GM23338 (cell line): ENCODE measurements at regions not wholly inside any gene's neighbourhood (a gene's known extent, or its start where the extent isn't known, plus 50 kb on each side); places are given as distances from the start of the nearest gene placed in this dataset.

Experiments used
- CREB1 ChIP-seq: fragments of 250-450 bp; sonication (Bioruptor Pico); IDR thresholded peaks from 2 replicates; pipeline ENCODE4 v1.5.0; 2020; ENCODE audit warnings: low read depth, mild to moderate bottlenecking, moderate library complexity
- CTCF ChIP-seq, 2 experiments: fragments of 200-600 bp in 1 of 2; sonication (generic) in 1 of 2; conservative IDR thresholded peaks; 2 replicates each; pipeline versions ENCODE4 v1.5.1 to v1.6.1; 2016 to 2017; ENCODE audit warnings: antibody characterized with exemption in 2 of 2, low read depth in 2 of 2, mild to moderate bottlenecking in 2 of 2, moderate library complexity in 1 of 2
- EZH2 ChIP-seq: fragments of 200-600 bp; sonication (generic); IDR thresholded peaks from one replicate; pipeline ENCODE4 v1.8.0; 2017; ENCODE audit warnings: antibody characterized with exemption, mild to moderate bottlenecking, low read depth; ENCODE audit not compliant: unreplicated experiment
- EZH2phosphoT487 ChIP-seq: fragments of 200-600 bp; sonication (generic); IDR thresholded peaks from one replicate; pipeline ENCODE4 v1.8.1; 2018; ENCODE audit warnings: antibody characterized with exemption; ENCODE audit not compliant: unreplicated experiment
- JUNB ChIP-seq: IDR thresholded peaks from one replicate; pipeline ENCODE4 v1.6.1; 2016; ENCODE audit warnings: antibody characterized with exemption; ENCODE audit not compliant: unreplicated experiment
- NANOG ChIP-seq: IDR thresholded peaks from 2 replicates; pipeline ENCODE4 v1.6.1; 2016; ENCODE audit warnings: antibody characterized with exemption, borderline replicate concordance
- POLR2AphosphoS5 ChIP-seq: IDR thresholded peaks from 2 replicates; pipeline ENCODE4 v1.6.1; 2016; ENCODE audit warnings: antibody characterized with exemption, low read depth
- REST ChIP-seq: IDR thresholded peaks from one replicate; pipeline ENCODE4 v1.6.1; 2018; ENCODE audit warnings: antibody characterized with exemption; ENCODE audit not compliant: unreplicated experiment
- STAT1 ChIP-seq: IDR thresholded peaks from one replicate; pipeline ENCODE4 v1.6.1; 2016; ENCODE audit warnings: antibody characterized with exemption; ENCODE audit not compliant: unreplicated experiment
- ZNF331 ChIP-seq: fragments of 250-450 bp; sonication (Bioruptor Pico); IDR thresholded peaks from 2 replicates; pipeline ENCODE4 v1.5.0; 2020; ENCODE audit warnings: low read depth, mild to moderate bottlenecking, moderate library complexity

- no peak for TF ChIP-seq CTCF (conservative IDR thresholded peaks at IDR 0.05; ENCODE audit: low read depth in 2 of 2)
- no peak for TF ChIP-seq CREB1 (CRISPR knock-in tag)
- no peak for TF ChIP-seq ZNF331
- no peak for TF ChIP-seq REST
- TF ChIP-seq EZH2, result no peak
- TF ChIP-seq POLR2AphosphoS5, result no peak
- no peak for TF ChIP-seq NANOG
- no peak for TF ChIP-seq EZH2phosphoT487
- no peak for TF ChIP-seq STAT1
- no peak for TF ChIP-seq JUNB
These were observed 66.7 kb upstream of the EOLA2 start for GRCh38 chrX:150005027-150005426.
